Neural cell (in vitro differentiated cells): ENCODE measurements at regions not wholly inside any gene's neighbourhood (a gene's known extent, or its start where the extent isn't known, plus 50 kb on each side); places are given as distances from the start of the nearest gene placed in this dataset.

Experiments used
- H2AFZ ChIP-seq: fragments of 200-600, 300-800 bp; sonication (generic), shearing (Covaris generic); 2 replicates; pipeline ENCODE4 v1.6.0; 2014; ENCODE audit warnings: low read depth, mild to moderate bottlenecking, antibody characterized with exemption, low read length, moderate library complexity
- H3F3A ChIP-seq: fragments of 200-600 bp; shearing (Covaris generic); 2 replicates; pipeline ENCODE4 v1.6.1; 2016; ENCODE audit warnings: mild to moderate bottlenecking, moderate library complexity, mixed read lengths, antibody characterized with exemption, low read length; ENCODE audit not compliant: insufficient read depth, poor library complexity, severe bottlenecking
- H3K27ac ChIP-seq: fragments of 200-600, 300-800 bp; sonication (generic), shearing (Covaris generic); 2 replicates; pipeline ENCODE4 v1.5.1; 2014; ENCODE audit warnings: mild to moderate bottlenecking, low read length, moderate library complexity
- H3K27me3 ChIP-seq: fragments of 300-800, 200-600 bp; sonication (generic), shearing (Covaris generic); 2 replicates; pipeline ENCODE4 v1.6.0; 2014; ENCODE audit warnings: mild to moderate bottlenecking, low read depth, low read length, moderate library complexity; ENCODE audit not compliant: insufficient read depth
- H3K36me3 ChIP-seq: fragments of 300-800, 200-600 bp; sonication (generic), shearing (Covaris generic); 2 replicates; pipeline ENCODE4 v1.5.1; 2014; ENCODE audit warnings: mild to moderate bottlenecking, antibody characterized with exemption, low read length, moderate library complexity; ENCODE audit not compliant: insufficient read depth
- H3K4me2 ChIP-seq: fragments of 300-800, 200-600 bp; sonication (generic), shearing (Covaris generic); 2 replicates; pipeline ENCODE4 v1.6.0; 2014; ENCODE audit warnings: mild to moderate bottlenecking, low read length
- H3K4me3 ChIP-seq: fragments of 300-800, 200-600 bp; sonication (generic), shearing (Covaris generic); 2 replicates; pipeline ENCODE4 v1.5.1; 2014; ENCODE audit warnings: mild to moderate bottlenecking, low read length, moderate library complexity
- H3K79me2 ChIP-seq: fragments of 200-600 bp; shearing (Covaris generic); replicated peaks from 2 replicates; pipeline ENCODE4 v1.6.0; 2014; ENCODE audit warnings: mild to moderate bottlenecking, low read length, moderate library complexity; ENCODE audit not compliant: insufficient read depth
- H3K9ac ChIP-seq: fragments of 300-800, 200-600 bp; sonication (generic), shearing (Covaris generic); 2 replicates; pipeline ENCODE4 v1.6.1; 2016; ENCODE audit warnings: mild to moderate bottlenecking, low read length, mixed read lengths
- H3K9me2 ChIP-seq: fragments of 200-600 bp; shearing (Covaris generic); 2 replicates; pipeline ENCODE4 v1.6.1; 2016; ENCODE audit warnings: mild to moderate bottlenecking, low read length, mixed read lengths; ENCODE audit not compliant: insufficient read depth
- H3K9me3 ChIP-seq: fragments of 200-600, 300-800 bp; sonication (generic), shearing (Covaris generic); 2 replicates; pipeline ENCODE4 v1.6.1; 2016; ENCODE audit warnings: mild to moderate bottlenecking, mixed run types, low read length, moderate library complexity, mixed read lengths
- H4K20me1 ChIP-seq: fragments of 200-600 bp; shearing (Covaris generic); 2 replicates; pipeline ENCODE4 v1.6.1; 2016; ENCODE audit warnings: mild to moderate bottlenecking, mixed run types; ENCODE audit not compliant: insufficient read depth
- EP300 ChIP-seq: fragments of 450-650 bp; conservative IDR thresholded peaks from 2 replicates; pipeline ENCODE4 v1.6.1; 2014; ENCODE audit warnings: antibody characterized with exemption, mild to moderate bottlenecking, moderate library complexity; ENCODE audit not compliant: poor library complexity, severe bottlenecking
- EZH2 ChIP-seq: fragments of 200-600, 300-800 bp; shearing (Covaris generic), sonication (generic); IDR thresholded peaks from 2 replicates; pipeline ENCODE4 v1.6.1; 2014; ENCODE audit warnings: antibody characterized with exemption, low read length, borderline replicate concordance, mild to moderate bottlenecking; ENCODE audit not compliant: insufficient read depth, poor library complexity, severe bottlenecking
- MXI1 ChIP-seq: fragments of 450-650 bp; conservative IDR thresholded peaks from 2 replicates; pipeline ENCODE4 v1.6.1; 2014; ENCODE audit warnings: antibody characterized with exemption, mild to moderate bottlenecking; ENCODE audit not compliant: poor library complexity, severe bottlenecking
- POLR2AphosphoS5 ChIP-seq: IDR thresholded peaks from 2 replicates; pipeline ENCODE4 v1.6.1; 2012
- RAD21 ChIP-seq: fragments of 450-650 bp; conservative IDR thresholded peaks from 2 replicates; pipeline ENCODE4 v1.6.1; 2014; ENCODE audit warnings: antibody characterized with exemption, mild to moderate bottlenecking, moderate library complexity
- REST ChIP-seq: IDR thresholded peaks from 2 replicates; pipeline ENCODE4 v1.6.1; 2012; ENCODE audit warnings: borderline replicate concordance
- SMC3 ChIP-seq: fragments of 450-650 bp; conservative IDR thresholded peaks from 2 replicates; pipeline ENCODE4 v1.6.1; 2014; ENCODE audit warnings: antibody characterized with exemption, mild to moderate bottlenecking, moderate library complexity; ENCODE audit not compliant: poor library complexity
- TAF1 ChIP-seq: IDR thresholded peaks from 2 replicates; pipeline ENCODE4 v1.6.1; 2012; ENCODE audit warnings: low read depth
- TF ChIP-seq, protein P1 (sequence below): fragments of 450-650 bp; IDR thresholded peaks from 2 replicates; pipeline ENCODE4 v1.5.1; 2014; ENCODE audit warnings: antibody characterized with exemption, mild to moderate bottlenecking, moderate library complexity; ENCODE audit not compliant: poor library complexity, severe bottlenecking

GRCh38 chr16:9271841-9272240 lies 180.4 kb downstream of the HAPSTR1 start:
- H3K9me2 ChIP-seq: no peaks in the 10 kb centered on the region
- no peak overlapping the region for H3K4me3 ChIP-seq
- no peak overlapping the region for H2AFZ ChIP-seq
- no peak overlapping the region for H3K27ac ChIP-seq
- H3K4me2 ChIP-seq: no peak overlapping the region
- TF ChIP-seq POLR2AphosphoS5: peak; percentile 28
- TF ChIP-seq RAD21: no peak
- TF ChIP-seq EP300: peak; percentile 37
- no peaks in the 10 kb centered on the region for H4K20me1 ChIP-seq
- no peaks in the 10 kb centered on the region for H3K79me2 ChIP-seq
- H3F3A ChIP-seq: no peaks in the 10 kb centered on the region
- H3K27me3 ChIP-seq: no peaks in the 10 kb centered on the region
- no peak overlapping the region for H3K9ac ChIP-seq
- no peaks in the 10 kb centered on the region for H3K36me3 ChIP-seq
- no peaks in the 10 kb centered on the region for H3K9me3 ChIP-seq

DNA sequence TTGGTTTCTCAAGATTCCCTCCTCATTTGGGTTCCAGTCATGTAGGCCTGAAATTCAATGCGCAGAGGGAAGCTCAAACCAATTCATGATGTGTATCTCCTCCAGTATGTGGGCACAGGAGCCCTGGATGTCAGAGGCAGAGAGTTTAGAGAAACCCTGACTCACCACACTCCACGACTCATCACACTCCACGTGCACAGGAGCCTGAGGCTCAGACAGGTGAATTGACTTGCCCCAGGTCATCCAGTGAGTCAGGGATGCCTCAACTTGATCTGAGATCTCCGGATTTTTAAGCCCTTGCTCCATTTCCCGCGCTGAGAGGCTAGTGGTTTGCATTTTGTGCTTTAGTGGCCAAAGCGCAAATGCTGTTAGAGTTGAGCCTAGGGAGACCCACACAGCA lies 183.9 kb downstream of the HAPSTR1 start:
- Histone ChIP-seq H3K79me2 (no peaks in the 10 kb centered on the region), H3K4me3 (no peak overlapping the region), H3K9me3 (no peaks in the 10 kb centered on the region), H4K20me1 (no peaks in the 10 kb centered on the region), H3K9ac (no peak overlapping the region), H3K27me3 (no peaks in the 10 kb centered on the region), H3K27ac (no peak overlapping the region), H2AFZ (no peak overlapping the region), H3K4me2 (no peak overlapping the region), H3K36me3 (no peaks in the 10 kb centered on the region), H3K9me2 (no peaks in the 10 kb centered on the region), H3F3A (no peaks in the 10 kb centered on the region)
- no peak for TF ChIP-seq REST
- no peak for TF ChIP-seq RAD21
- TF ChIP-seq EZH2: no peak
- TF ChIP-seq, protein P1, sequence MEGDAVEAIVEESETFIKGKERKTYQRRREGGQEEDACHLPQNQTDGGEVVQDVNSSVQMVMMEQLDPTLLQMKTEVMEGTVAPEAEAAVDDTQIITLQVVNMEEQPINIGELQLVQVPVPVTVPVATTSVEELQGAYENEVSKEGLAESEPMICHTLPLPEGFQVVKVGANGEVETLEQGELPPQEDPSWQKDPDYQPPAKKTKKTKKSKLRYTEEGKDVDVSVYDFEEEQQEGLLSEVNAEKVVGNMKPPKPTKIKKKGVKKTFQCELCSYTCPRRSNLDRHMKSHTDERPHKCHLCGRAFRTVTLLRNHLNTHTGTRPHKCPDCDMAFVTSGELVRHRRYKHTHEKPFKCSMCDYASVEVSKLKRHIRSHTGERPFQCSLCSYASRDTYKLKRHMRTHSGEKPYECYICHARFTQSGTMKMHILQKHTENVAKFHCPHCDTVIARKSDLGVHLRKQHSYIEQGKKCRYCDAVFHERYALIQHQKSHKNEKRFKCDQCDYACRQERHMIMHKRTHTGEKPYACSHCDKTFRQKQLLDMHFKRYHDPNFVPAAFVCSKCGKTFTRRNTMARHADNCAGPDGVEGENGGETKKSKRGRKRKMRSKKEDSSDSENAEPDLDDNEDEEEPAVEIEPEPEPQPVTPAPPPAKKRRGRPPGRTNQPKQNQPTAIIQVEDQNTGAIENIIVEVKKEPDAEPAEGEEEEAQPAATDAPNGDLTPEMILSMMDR: no peak

GRCh38 chr16:9275816-9276354 lies 184.4 kb downstream of the HAPSTR1 start:
- no peak overlapping the region for H3K9ac ChIP-seq
- no peaks in the 10 kb centered on the region for H3K36me3 ChIP-seq
- no peak overlapping the region for H3K27ac ChIP-seq
- H3K9me3 ChIP-seq: no peaks in the 10 kb centered on the region
- no peaks in the 10 kb centered on the region for H3K79me2 ChIP-seq
- no peak overlapping the region for H3K4me3 ChIP-seq
- H3K9me2 ChIP-seq: no peaks in the 10 kb centered on the region
- no peak overlapping the region for H3K4me2 ChIP-seq
- no peak overlapping the region for H2AFZ ChIP-seq
- no peaks in the 10 kb centered on the region for H3K27me3 ChIP-seq
- H4K20me1 ChIP-seq: no peaks in the 10 kb centered on the region
- TF ChIP-seq MXI1 (no peak), REST (no peak), POLR2AphosphoS5 (no peak), RAD21 (no peak), SMC3 (no peak), TAF1 (no peak), EZH2 (no peak), EP300 (no peak)
- TF ChIP-seq, protein P1: no peak
- H3F3A ChIP-seq: no peaks in the 10 kb centered on the region
